ENCODE measurements at regions not wholly inside any gene's neighbourhood (a gene's known extent, or its start where the extent isn't known, plus 50 kb on each side); places are given as distances from the start of the nearest gene placed in this dataset.
A peak's percentile ranks its signal among the peaks of the same experiment; 100 is the strongest.

- peaks cover 23% of the 10 kb centered on the region for H3K27me3 Mint-ChIP-seq
- peaks cover 4% of the 10 kb centered on the region for H3K36me3 Mint-ChIP-seq (ENCODE audit: low read depth)
- intact Hi-C loops (cut with micrococcal nuclease): loop anchor here (10.0 kb wide), 2 partner anchors 78 to 118 kb away; partner anchors contain the start of gene ADRB1
- H3K27ac Mint-ChIP-seq: no peak overlapping the region
- peaks cover 9% of the 10 kb centered on the region for H3K9me3 Mint-ChIP-seq
- peaks cover 10% of the 10 kb centered on the region for H3K4me1 Mint-ChIP-seq
- no peak overlapping the region for H3K4me3 Mint-ChIP-seq
- no peak for DNase-seq
Measured at GRCh38 chr10:113967126-113967525, 76.5 kb upstream of the ADRB1 start.

DNA sequence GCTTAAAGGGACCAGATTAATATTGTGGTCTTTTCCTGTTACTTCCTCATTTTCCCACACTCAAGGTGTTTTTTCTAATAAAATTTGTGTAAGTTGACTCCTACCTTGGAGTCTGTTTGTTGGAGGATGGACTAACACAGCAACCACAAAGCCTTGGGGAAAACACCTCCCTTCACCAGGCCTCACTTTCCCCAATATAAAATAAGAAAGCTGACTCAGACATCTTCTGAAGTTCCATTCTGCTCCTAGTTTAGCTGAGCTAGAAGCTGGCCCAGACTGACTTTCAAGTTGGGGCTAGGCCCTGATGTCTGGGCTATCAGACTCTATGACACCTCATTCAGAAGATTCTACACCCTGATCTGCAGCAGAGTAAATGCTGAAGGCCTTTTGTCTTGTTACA, 73.0 kb upstream of the ADRB1 start:
- peaks cover 39% of the 10 kb centered on the region for H3K27me3 Mint-ChIP-seq
- H3K4me3 Mint-ChIP-seq: no peak overlapping the region
- peaks cover 12% of the 10 kb centered on the region for H3K9me3 Mint-ChIP-seq
- H3K27ac Mint-ChIP-seq: no peak overlapping the region
- peaks cover 6% of the 10 kb centered on the region for H3K36me3 Mint-ChIP-seq (ENCODE audit: low read depth)
- intact Hi-C loops (cut with micrococcal nuclease): no loop called here
- DNase-seq: no peak
- peaks cover 5% of the 10 kb centered on the region for H3K4me1 Mint-ChIP-seq

- peaks cover 47% of the 10 kb centered on the region for H3K27me3 Mint-ChIP-seq
- H3K4me1 Mint-ChIP-seq: peaks cover 5% of the 10 kb centered on the region
- no peak overlapping the region for H3K4me3 Mint-ChIP-seq
- peaks cover 13% of the 10 kb centered on the region for H3K9me3 Mint-ChIP-seq
- no peak overlapping the region for H3K27ac Mint-ChIP-seq
- intact Hi-C loops (cut with micrococcal nuclease): no loop called here
- H3K36me3 Mint-ChIP-seq (ENCODE audit: low read depth): peaks cover 6% of the 10 kb centered on the region
- DNase-seq: no peak
Measured at GRCh38 chr10:113971349-113971973, 72.2 kb upstream of the ADRB1 start.

DNA sequence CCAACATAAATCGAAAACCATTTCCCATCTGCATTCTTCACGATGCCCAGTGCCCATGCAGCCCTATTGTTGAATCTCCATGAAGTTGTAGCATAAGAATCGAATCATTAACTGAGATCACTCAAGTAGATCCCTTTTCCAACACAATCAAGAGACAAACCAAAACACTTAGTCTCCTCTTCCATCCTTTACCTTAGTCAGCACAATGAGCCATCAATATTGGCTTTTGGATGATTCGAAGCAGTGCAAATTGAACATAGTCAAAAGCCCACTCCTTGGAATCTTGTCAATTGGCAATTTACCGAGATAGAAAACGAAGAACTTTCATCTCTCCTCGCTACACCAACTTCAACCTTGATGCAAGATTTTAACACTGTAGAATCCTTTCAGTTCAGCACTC, 66.5 kb upstream of the ADRB1 start:
- H3K27me3 Mint-ChIP-seq: peaks cover 52% of the 10 kb centered on the region
- H3K36me3 Mint-ChIP-seq (ENCODE audit: low read depth): peaks cover 2% of the 10 kb centered on the region

GRCh38 chr10:113978802-113979201, 64.9 kb upstream of the ADRB1 start:
- Mint-ChIP-seq H3K4me3 (no peak overlapping the region), H3K27ac (no peak overlapping the region), H3K27me3 (peaks cover 40% of the 10 kb centered on the region), H3K9me3 (peaks cover 17% of the 10 kb centered on the region), H3K36me3 (ENCODE audit: low read depth) (peaks cover 2% of the 10 kb centered on the region), H3K4me1 (peaks cover 5% of the 10 kb centered on the region)
- intact Hi-C loops (cut with micrococcal nuclease): no loop called here
- no peak for DNase-seq

More for the DNA sequence above, 66.5 kb upstream of the ADRB1 start:
- no peak overlapping the region for H3K4me3 Mint-ChIP-seq
- H3K4me1 Mint-ChIP-seq: no peaks in the 10 kb centered on the region
- no peak for DNase-seq
- intact Hi-C loops (cut with micrococcal nuclease): no loop called here
- no peak overlapping the region for H3K27ac Mint-ChIP-seq
- H3K9me3 Mint-ChIP-seq: peaks cover 17% of the 10 kb centered on the region

- peaks cover 39% of the 10 kb centered on the region for H3K27me3 Mint-ChIP-seq
- H3K27ac Mint-ChIP-seq: no peak overlapping the region
- peaks cover 17% of the 10 kb centered on the region for H3K9me3 Mint-ChIP-seq
- intact Hi-C loops (cut with micrococcal nuclease): no loop called here
- H3K36me3 Mint-ChIP-seq (ENCODE audit: low read depth): peaks cover 2% of the 10 kb centered on the region
- H3K4me3 Mint-ChIP-seq: no peak overlapping the region
- no peak for DNase-seq
- H3K4me1 Mint-ChIP-seq: peaks cover 6% of the 10 kb centered on the region
Measured at GRCh38 chr10:113979409-113979808, 64.3 kb upstream of the ADRB1 start.

DNA sequence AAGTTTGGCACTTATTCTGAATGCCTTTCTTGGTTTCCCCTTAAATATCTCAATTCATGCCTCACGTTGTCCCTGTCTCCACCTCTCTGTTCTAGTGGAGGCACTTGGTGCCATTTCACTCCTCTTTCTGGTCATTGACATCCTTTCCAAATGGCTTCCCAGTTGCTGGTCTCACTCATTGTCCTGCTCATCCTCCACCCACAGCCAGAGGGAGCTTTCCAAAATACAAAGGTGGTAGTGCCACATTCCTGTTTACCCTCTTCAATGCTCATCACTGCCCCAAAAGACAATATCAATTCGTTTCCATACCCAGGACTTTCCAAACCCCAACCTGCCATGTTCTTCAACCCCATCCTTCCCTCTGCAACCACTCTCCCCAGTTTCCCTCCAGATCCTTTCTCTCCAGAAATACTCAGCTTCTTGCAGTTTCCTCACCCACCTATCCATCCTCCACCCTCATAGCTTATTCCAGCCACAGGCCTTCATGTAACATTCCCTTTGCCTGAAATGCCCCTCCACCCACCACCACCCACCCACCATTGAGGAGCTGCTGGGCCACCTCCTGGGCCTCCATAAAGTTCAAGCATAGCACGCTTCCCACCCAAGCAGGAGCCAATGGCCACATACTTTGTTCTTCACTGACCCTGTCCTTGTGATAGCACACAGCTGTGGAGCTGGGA, 63.1 kb upstream of the ADRB1 start:
- no peak overlapping the region for H3K27ac Mint-ChIP-seq
- H3K4me1 Mint-ChIP-seq: peaks cover 6% of the 10 kb centered on the region
- peaks cover 14% of the 10 kb centered on the region for H3K9me3 Mint-ChIP-seq
- H3K27me3 Mint-ChIP-seq: peaks cover 41% of the 10 kb centered on the region
- no peaks in the 10 kb centered on the region for H3K36me3 Mint-ChIP-seq (ENCODE audit: low read depth)
- intact Hi-C loops (cut with micrococcal nuclease): no loop called here
- no peak overlapping the region for H3K4me3 Mint-ChIP-seq
- DNase-seq: no peak

DNA sequence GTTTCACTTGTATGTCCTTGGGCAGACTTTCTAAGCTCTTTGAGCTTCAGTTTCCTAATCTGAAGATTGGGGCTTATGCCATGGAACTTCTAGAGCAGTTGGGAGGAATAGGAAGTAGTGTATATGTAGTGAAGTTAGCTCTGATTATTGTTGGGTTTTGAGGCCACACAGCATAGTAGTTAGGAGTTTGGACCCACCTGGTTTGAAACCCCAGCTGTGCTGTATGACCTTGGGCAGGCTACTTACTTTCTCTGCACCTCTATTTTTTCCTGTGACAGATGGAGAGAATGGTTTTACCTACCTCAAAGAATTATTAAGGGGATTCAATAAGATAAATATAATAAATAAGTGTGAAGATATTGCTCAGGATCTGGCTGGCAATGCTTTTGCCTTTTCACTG, 61.4 kb upstream of the ADRB1 start:
- Mint-ChIP-seq H3K4me1 (peaks cover 6% of the 10 kb centered on the region), H3K4me3 (no peak overlapping the region), H3K27me3 (peaks cover 36% of the 10 kb centered on the region), H3K27ac (no peak overlapping the region), H3K9me3 (peaks cover 19% of the 10 kb centered on the region), H3K36me3 (ENCODE audit: low read depth) (peaks cover 2% of the 10 kb centered on the region)
- DNase-seq: no peak
- intact Hi-C loops (cut with micrococcal nuclease): no loop called here

- H3K4me1 Mint-ChIP-seq: peaks cover 7% of the 10 kb centered on the region
- DNase-seq: no peak
- no peak overlapping the region for H3K27ac Mint-ChIP-seq
- peaks cover 21% of the 10 kb centered on the region for H3K9me3 Mint-ChIP-seq
- intact Hi-C loops (cut with micrococcal nuclease): no loop called here
- peaks cover 36% of the 10 kb centered on the region for H3K27me3 Mint-ChIP-seq
- peaks cover 2% of the 10 kb centered on the region for H3K36me3 Mint-ChIP-seq (ENCODE audit: low read depth)
- no peak overlapping the region for H3K4me3 Mint-ChIP-seq
Measured at GRCh38 chr10:113982769-113983168, 60.9 kb upstream of the ADRB1 start.

- Mint-ChIP-seq H3K4me3 (no peak overlapping the region), H3K36me3 (ENCODE audit: low read depth) (peaks cover 2% of the 10 kb centered on the region), H3K27me3 (peaks cover 44% of the 10 kb centered on the region), H3K9me3 (peaks cover 26% of the 10 kb centered on the region), H3K4me1 (peaks cover 8% of the 10 kb centered on the region), H3K27ac (no peak overlapping the region)
- DNase-seq: peak; percentile 71
- intact Hi-C loops (cut with micrococcal nuclease): no loop called here
Measured at GRCh38 chr10:113983552-113983951, 60.1 kb upstream of the ADRB1 start.

DNA sequence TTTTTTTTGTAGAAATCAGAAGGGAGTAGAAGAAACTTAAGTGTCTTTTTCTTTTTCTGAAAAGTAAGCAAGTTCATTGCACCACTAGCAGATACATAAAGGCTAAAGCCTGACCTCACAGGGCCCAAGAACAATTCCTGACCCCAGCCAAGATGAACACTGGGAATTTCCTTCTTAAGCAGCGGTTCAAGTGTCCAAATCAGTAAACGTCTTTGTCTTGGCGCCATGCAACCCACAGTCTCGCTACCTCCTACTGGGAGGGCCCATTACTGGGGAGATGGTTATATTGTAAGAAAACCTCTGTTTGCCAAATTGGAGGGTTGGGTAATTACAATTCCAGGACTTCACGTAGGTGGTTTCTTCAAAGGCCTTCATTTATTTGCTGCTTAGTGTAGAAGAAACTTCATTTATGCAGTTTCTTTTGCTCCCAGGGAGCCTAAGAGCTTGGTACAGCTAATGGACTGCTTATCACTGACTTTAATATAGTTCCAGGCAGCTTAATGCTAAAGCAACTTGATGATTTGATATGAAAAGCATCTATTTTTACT, 58.3 kb upstream of the ADRB1 start:
- DNase-seq: no peak
- Mint-ChIP-seq H3K9me3 (peaks cover 26% of the 10 kb centered on the region), H3K4me1 (peaks cover 8% of the 10 kb centered on the region), H3K36me3 (ENCODE audit: low read depth) (peaks cover 2% of the 10 kb centered on the region), H3K27me3 (peaks cover 51% of the 10 kb centered on the region), H3K4me3 (no peak overlapping the region), H3K27ac (no peak overlapping the region)
- intact Hi-C loops (cut with micrococcal nuclease): no loop called here

DNA sequence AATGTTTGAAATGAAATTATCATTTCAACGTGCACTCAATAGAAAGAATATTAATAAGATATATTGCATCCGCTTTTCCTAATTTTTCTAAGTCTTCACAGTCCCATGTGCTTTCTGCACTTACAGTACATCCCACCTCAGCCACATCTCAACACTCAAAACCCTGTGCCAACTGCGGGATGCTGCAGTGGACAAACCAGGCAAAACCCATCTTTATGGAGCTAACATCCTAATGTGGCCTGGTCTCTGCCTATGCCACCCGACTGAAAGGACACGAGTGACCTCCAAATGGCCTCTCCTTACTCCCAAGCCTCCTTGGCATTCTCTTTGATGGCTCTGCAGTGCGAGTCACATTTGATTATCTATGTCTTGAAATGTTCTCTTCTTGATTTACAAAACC, 57.4 kb upstream of the ADRB1 start:
- intact Hi-C loops (cut with micrococcal nuclease): no loop called here
- H3K9me3 Mint-ChIP-seq: peaks cover 23% of the 10 kb centered on the region
- H3K4me3 Mint-ChIP-seq: no peak overlapping the region
- no peak for DNase-seq
- peaks cover 2% of the 10 kb centered on the region for H3K36me3 Mint-ChIP-seq (ENCODE audit: low read depth)
- no peak overlapping the region for H3K27ac Mint-ChIP-seq
- H3K27me3 Mint-ChIP-seq: peaks cover 53% of the 10 kb centered on the region
- H3K4me1 Mint-ChIP-seq: peaks cover 12% of the 10 kb centered on the region

DNA sequence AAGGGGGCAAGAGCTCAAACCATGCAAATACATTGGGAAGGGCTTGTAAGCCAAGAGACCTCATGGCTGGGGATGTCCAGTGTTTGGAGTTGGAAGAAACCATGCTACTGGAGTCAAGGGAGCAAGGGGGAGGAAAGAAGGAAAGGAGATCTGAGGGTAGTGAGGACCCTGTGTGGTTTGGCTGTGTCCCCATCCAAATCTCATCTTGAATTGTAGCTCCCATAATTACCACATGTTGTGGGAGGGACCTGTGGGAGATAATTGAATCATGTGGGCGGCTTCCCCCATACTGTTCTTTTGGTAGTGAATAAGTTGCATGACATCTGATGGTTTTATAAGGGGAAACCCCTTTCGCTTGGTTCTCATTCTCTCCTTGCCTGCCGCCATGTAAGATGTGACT, 56.5 kb upstream of the ADRB1 start:
- Mint-ChIP-seq H3K4me1 (peaks cover 13% of the 10 kb centered on the region), H3K4me3 (no peak overlapping the region), H3K27me3 (peaks cover 62% of the 10 kb centered on the region), H3K36me3 (ENCODE audit: low read depth) (peaks cover 2% of the 10 kb centered on the region), H3K27ac (no peak overlapping the region), H3K9me3 (peaks cover 23% of the 10 kb centered on the region)
- DNase-seq: no peak
- intact Hi-C loops (cut with micrococcal nuclease): no loop called here

DNA sequence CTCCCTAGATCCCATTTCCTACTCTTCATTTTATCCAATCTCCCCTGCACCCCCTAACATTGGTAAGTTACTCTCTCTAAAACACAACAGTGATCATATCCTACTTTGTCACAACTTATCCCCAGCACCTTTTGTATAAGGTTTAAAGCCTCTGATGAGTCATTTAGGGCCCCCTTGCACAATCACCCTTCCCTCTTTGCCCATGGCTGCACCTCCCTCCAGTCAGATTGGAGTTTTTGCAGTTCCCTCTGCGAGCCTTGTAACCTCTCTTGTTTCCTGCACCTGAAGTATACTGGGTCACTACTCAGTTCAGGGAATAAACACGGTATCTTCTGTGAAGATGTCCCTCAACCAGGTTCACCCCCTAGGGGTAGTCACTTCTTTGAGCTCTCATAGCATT, 55.9 kb upstream of the ADRB1 start:
- Mint-ChIP-seq H3K27ac (no peak overlapping the region), H3K9me3 (peaks cover 23% of the 10 kb centered on the region), H3K4me3 (no peak overlapping the region), H3K27me3 (peaks cover 66% of the 10 kb centered on the region), H3K36me3 (ENCODE audit: low read depth) (peaks cover 2% of the 10 kb centered on the region), H3K4me1 (peaks cover 13% of the 10 kb centered on the region)
- DNase-seq: no peak
- intact Hi-C loops (cut with micrococcal nuclease): no loop called here

All from activated CD4-positive, alpha-beta T cell treated with anti-CD3 and anti-CD28 coated beads, Interleukin-2, amount 10 ng/mL, durations not matched to agents 24 days and 14 days (primary cell).